ENCODE measurements at regions not wholly inside any gene's neighbourhood (a gene's known extent, or its start where the extent isn't known, plus 50 kb on each side); places are given as distances from the start of the nearest gene placed in this dataset.

DNA sequence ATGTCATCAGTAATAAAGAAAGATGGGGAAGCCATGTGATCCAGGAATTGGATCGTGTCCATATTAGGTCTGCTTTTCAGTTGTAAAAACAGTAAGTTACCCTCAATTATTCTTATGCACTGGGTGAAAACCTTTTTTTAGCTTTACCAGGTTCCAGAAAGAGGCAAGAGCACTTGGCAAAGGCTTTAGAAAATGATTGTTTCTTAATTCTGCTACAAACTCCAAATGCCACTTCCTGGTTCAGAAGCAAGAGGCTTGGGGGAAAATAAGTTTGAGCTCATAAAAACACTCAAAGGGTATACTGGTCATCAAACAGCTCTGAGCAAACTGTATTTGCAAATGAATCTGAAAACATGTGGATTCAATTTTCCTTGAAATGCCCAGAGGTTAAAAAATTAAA is 615.6 kb downstream of the EBF1 start:
- TF ChIP-seq EZH2 (IDR thresholded peaks at IDR 0.05; ENCODE audit: insufficient read depth, poor library complexity, severe bottlenecking) (no peak), EZH2phosphoT487 (IDR thresholded peaks at IDR 0.05; ENCODE audit: insufficient read depth, low read depth) (no peak)

Measured in GM23248 (cell line).